IMR-90 (cell line): ENCODE measurements at regions not wholly inside any gene's neighbourhood (a gene's known extent, or its start where the extent isn't known, plus 50 kb on each side); places are given as distances from the start of the nearest gene placed in this dataset.
A peak's percentile ranks its signal among the peaks of the same experiment; 100 is the strongest.

Experiments
- ATAC-seq: fragments of 200-7000 bp; cut with Tn5 transposase; 2 replicates; pipeline ENCODE4 v1.9.1; 2020; ENCODE audit warnings: low read depth, mild to moderate bottlenecking, moderate library complexity
- BruUV-seq: library from RNA; stranded (reverse); fragments of 400-500 nt; replicated peaks from 2 replicates; lab custom pipeline; 2021; lab: Mats Ljungman, UMichigan
- CTCF ChIA-PET: fragments of 300-600 bp; formaldehyde crosslinking; extraction: SDS; loops from one replicate; lab custom pipeline; 2021; ENCODE audit warnings: antibody characterized with exemption; lab: Yijun Ruan, JAX
- POLR2A ChIA-PET: fragments of 300-600 bp; sonication (Branson Sonifier 250); formaldehyde crosslinking; loops from one replicate; lab custom pipeline; 2022; ENCODE audit warnings: antibody characterized with exemption; ENCODE audit not compliant: unreplicated experiment; lab: Charles Lee
- DNase-seq: peaks from one replicate; pipeline ENCODE4 v3.0.0; 2013
- H2AFZ ChIP-seq: replicated peaks from 2 replicates; pipeline ENCODE3; 2013; ENCODE audit warnings: low read length, mild to moderate bottlenecking; ENCODE audit not compliant: poor library complexity
- H2AK5ac ChIP-seq: 2 replicates; pipeline ENCODE4 v1.6.1; 2013; ENCODE audit warnings: low read depth, low read length, inconsistent platforms
- H2AK9ac ChIP-seq: replicated peaks from 2 replicates; pipeline ENCODE3; 2013; ENCODE audit warnings: mild to moderate bottlenecking, low read depth, low read length, moderate library complexity; ENCODE audit not compliant: poor library complexity
- H2BK120ac ChIP-seq: 2 replicates; pipeline ENCODE4 v1.6.1; 2013; ENCODE audit warnings: low read depth, low read length, inconsistent platforms
- H2BK15ac ChIP-seq: 3 replicates; pipeline ENCODE4 v1.6.1; 2013; ENCODE audit warnings: low read depth, low read length, inconsistent platforms
- H2BK20ac ChIP-seq: 2 replicates; pipeline ENCODE4 v1.6.1; 2013; ENCODE audit warnings: low read depth, mild to moderate bottlenecking, inconsistent platforms, low read length, moderate library complexity
- H2BK5ac ChIP-seq: 2 replicates; pipeline ENCODE4 v1.6.1; 2013; ENCODE audit warnings: mild to moderate bottlenecking, low read depth, low read length, inconsistent platforms; ENCODE audit not compliant: poor library complexity, severe bottlenecking
- H3K14ac ChIP-seq: replicated peaks from 2 replicates; pipeline ENCODE4 v1.6.1; 2013; ENCODE audit warnings: low read depth, low read length, inconsistent platforms
- H3K18ac ChIP-seq: 2 replicates; pipeline ENCODE4 v1.6.1; 2013; ENCODE audit warnings: low read depth, low read length, control low read depth
- H3K23ac ChIP-seq: 2 replicates; pipeline ENCODE4 v1.6.1; 2013; ENCODE audit warnings: low read depth, low read length, inconsistent platforms
- H3K27ac ChIP-seq: 2 replicates; pipeline ENCODE4 v1.5.1; 2013; ENCODE audit warnings: mild to moderate bottlenecking, control low read depth, low read length; ENCODE audit not compliant: insufficient read depth
- H3K27me3 ChIP-seq: 2 replicates; pipeline ENCODE4 v1.6.1; 2013; ENCODE audit warnings: low read length; ENCODE audit not compliant: control insufficient read depth, insufficient read depth
- H3K36me3 ChIP-seq: 2 replicates; pipeline ENCODE4 v1.6.1; 2013; ENCODE audit warnings: low read length, mixed read lengths; ENCODE audit not compliant: control insufficient read depth, insufficient read depth
- H3K4ac ChIP-seq: 2 replicates; pipeline ENCODE4 v1.6.1; 2013; ENCODE audit warnings: low read depth, low read length, inconsistent platforms
- H3K4me1 ChIP-seq: 2 replicates; pipeline ENCODE4 v1.6.1; 2013; ENCODE audit warnings: low read length, mixed read lengths; ENCODE audit not compliant: control insufficient read depth, insufficient read depth
- H3K4me2 ChIP-seq: 2 replicates; pipeline ENCODE4 v1.6.1; 2013; ENCODE audit warnings: low read depth, mild to moderate bottlenecking, control low read depth, low read length, moderate library complexity
- H3K4me3 ChIP-seq: 2 replicates; pipeline ENCODE4 v1.5.1; 2013; ENCODE audit warnings: low read depth, mild to moderate bottlenecking, control low read depth, low read length, moderate library complexity; ENCODE audit not compliant: insufficient read depth
- H3K56ac ChIP-seq: 2 replicates; pipeline ENCODE4 v1.6.1; 2013; ENCODE audit warnings: low read length, inconsistent platforms; ENCODE audit not compliant: insufficient read depth; ENCODE audit errors: extremely low read depth
- H3K79me1 ChIP-seq, 2 experiments: 2 replicates each; pipeline ENCODE4 v1.6.1; 2013; ENCODE audit warnings: low read length in 2 of 2, inconsistent platforms in 1 of 2, low read depth in 1 of 2
- H3K9ac ChIP-seq: 2 replicates; pipeline ENCODE4 v1.6.1; 2013; ENCODE audit warnings: low read depth, low read length, control low read depth
- H3K9me1 ChIP-seq: 2 replicates; pipeline ENCODE4 v1.6.1; 2013; ENCODE audit warnings: low read length, inconsistent platforms; ENCODE audit not compliant: insufficient read depth
- H3K9me3 ChIP-seq: 2 replicates; pipeline ENCODE4 v1.6.1; 2013; ENCODE audit warnings: low read length; ENCODE audit not compliant: control insufficient read depth, insufficient read depth
- H4K20me1 ChIP-seq: 2 replicates; pipeline ENCODE4 v1.6.1; 2013; ENCODE audit warnings: low read length, inconsistent platforms; ENCODE audit not compliant: insufficient read depth
- H4K5ac ChIP-seq: 2 replicates; pipeline ENCODE4 v1.6.1; 2013; ENCODE audit warnings: mild to moderate bottlenecking, low read depth, low read length, control low read depth
- H4K8ac ChIP-seq, 2 experiments: 2 replicates each; pipeline ENCODE4 v1.6.1; 2013; ENCODE audit warnings: low read depth in 2 of 2, low read length in 2 of 2, control low read depth in 1 of 2, inconsistent platforms in 1 of 2
- H4K91ac ChIP-seq: 2 replicates; pipeline ENCODE4 v1.6.1; 2013; ENCODE audit warnings: low read depth, low read length, inconsistent platforms; ENCODE audit not compliant: insufficient read depth
- ELK1 ChIP-seq: fragments of 150-350 bp; IDR thresholded peaks from 2 replicates; pipeline ENCODE4 v1.6.1; 2016; ENCODE audit warnings: low read depth, mild to moderate bottlenecking, low read length, moderate library complexity, borderline replicate concordance
- FOS ChIP-seq: fragments of 150-350 bp; IDR thresholded peaks from 2 replicates; pipeline ENCODE4 v1.6.1; 2016; ENCODE audit warnings: low read depth, low read length
- MAFK ChIP-seq: IDR thresholded peaks from 2 replicates; pipeline ENCODE4 v1.6.1; 2012; ENCODE audit warnings: low read depth, low read length, improper control_type of control experiment
- WGBS, 2 experiments: methylation state at CpG; one replicate each; pipeline versions ENCODE4 v1.1.5 to v1.1.7; 2013; ENCODE audit warnings: missing lambda C conversion rate in 2 of 2; ENCODE audit not compliant: insufficient read length in 1 of 2; ENCODE audit errors: extremely low coverage in 2 of 2; 5-methylcytosine and 5-hydroxymethylcytosine counted together
- dilution Hi-C: fragments of 300-500 bp; cut with HindIII; formaldehyde crosslinking; loops from one replicate; pipeline ENCODE4 v1.14.3; 2018; ENCODE audit warnings: low sequenced_read_pairs; ENCODE audit not compliant: unreplicated experiment
- in situ Hi-C: fragments of 300-500 bp; cut with MboI; formaldehyde crosslinking; loops from 3 replicates; pipeline ENCODE4 v1.14.3; 2019; ENCODE audit warnings: low sequenced_read_pairs, inconsistent platforms, mixed read lengths
- intact Hi-C: fragments of 100-400 bp; cut with micrococcal nuclease; formaldehyde crosslinking; loops from 2 replicates; pipeline ENCODE4 v1.10.0; 2022

DNA sequence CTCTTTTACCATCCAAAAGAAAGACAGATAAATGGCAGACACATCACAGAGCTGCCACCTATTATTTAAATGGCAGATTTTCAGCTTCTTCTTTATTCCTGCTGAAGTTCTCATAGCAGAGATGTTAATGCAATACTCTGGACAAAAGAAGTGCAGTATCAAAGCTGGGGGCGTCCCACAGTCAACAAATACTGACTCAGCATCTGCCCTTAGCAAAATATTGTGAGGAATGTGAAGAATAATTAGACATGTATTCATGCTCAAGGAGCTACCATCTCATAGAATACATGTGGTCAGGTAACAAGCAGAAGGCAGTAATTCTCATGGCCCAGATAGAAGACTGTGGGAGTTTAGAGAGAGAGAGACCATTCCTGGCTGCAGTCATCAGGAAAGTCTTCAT lies 108.0 kb upstream of the TANK start:
- peak; percentile 65 for TF ChIP-seq MAFK
- TF ChIP-seq ELK1: no peak
- no peak for TF ChIP-seq FOS
- Histone ChIP-seq H3K14ac (no peak overlapping the region), H3K9ac (no peak overlapping the region), H4K8ac (no peak overlapping the region), H3K4me3 (no peak overlapping the region), H3K27me3 (peaks cover 16% of the 10 kb centered on the region), H3K4me1 (no peaks in the 10 kb centered on the region), H2AK5ac (no peak overlapping the region), H2AFZ (no peak overlapping the region), H4K20me1 (no peaks in the 10 kb centered on the region), H3K27ac (no peak overlapping the region), H2AK9ac (no peak overlapping the region), H3K56ac (no peak overlapping the region), H3K23ac (no peak overlapping the region), H3K18ac (no peak overlapping the region), H3K4me2 (no peak overlapping the region), H4K5ac (no peak overlapping the region), H2BK120ac (no peak overlapping the region), H3K4ac (no peak overlapping the region), H3K36me3 (no peaks in the 10 kb centered on the region), H2BK5ac (no peak overlapping the region), H3K9me1 (no peaks in the 10 kb centered on the region), H2BK15ac (no peak overlapping the region), H3K9me3 (peaks cover 4% of the 10 kb centered on the region), H3K79me1 (no peaks in the 10 kb centered on the region), H2BK20ac (no peak overlapping the region), H4K91ac (no peak overlapping the region)
- dilution Hi-C loops (no loop called here), intact Hi-C loops (no loop called here), in situ Hi-C loops (no loop called here)
- ChIA-PET POLR2A (no interaction called here), CTCF (no interaction called here)
- ATAC-seq: no peak
- no CpG with 5 or more reads among the region's 1 CpG for WGBS, 2 experiments
- no peak for DNase-seq
- no TSS peak for BruUV-seq
